ENCODE measurements at regions not wholly inside any gene's neighbourhood (a gene's known extent, or its start where the extent isn't known, plus 50 kb on each side); places are given as distances from the start of the nearest gene placed in this dataset.

DNA sequence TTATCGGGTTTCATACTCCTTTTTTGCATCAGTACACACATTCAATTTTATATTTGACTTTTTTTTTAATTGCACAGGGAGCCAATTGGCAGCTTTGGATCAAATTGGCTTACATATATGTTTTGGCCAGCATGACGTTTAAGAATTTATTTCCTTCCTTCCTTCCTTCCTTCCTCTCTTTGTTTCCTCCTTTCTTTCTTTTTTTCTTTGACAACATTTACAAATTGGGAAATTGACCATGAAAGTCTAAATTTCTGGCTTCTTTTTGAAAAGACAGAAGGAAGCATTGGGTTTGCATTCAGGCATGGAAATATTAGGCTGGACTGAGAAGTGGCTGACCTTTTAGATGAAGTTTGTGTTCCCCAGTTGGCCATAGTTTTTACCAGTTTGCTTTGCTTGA, 103.4 kb upstream of the IGSF10 start:
- peaks cover 17% of the 10 kb centered on the region for H3K4me1 Mint-ChIP-seq (ENCODE audit: unreplicated experiment)
- no peaks in the 10 kb centered on the region for H3K9me3 Mint-ChIP-seq (ENCODE audit: unreplicated experiment)
- TF ChIP-seq CTCF (IDR thresholded peaks at IDR 0.05; ENCODE audit: unreplicated experiment), result no peak
- H3K27me3 Mint-ChIP-seq (ENCODE audit: unreplicated experiment), result no peaks in the 10 kb centered on the region
- H3K4me3 Mint-ChIP-seq (ENCODE audit: unreplicated experiment), result no peak overlapping the region
- no peak overlapping the region for H3K27ac Mint-ChIP-seq (ENCODE audit: unreplicated experiment)
- DNase-seq (ENCODE audit: low spot score), result no peak
- H3K36me3 Mint-ChIP-seq (ENCODE audit: low read depth, unreplicated experiment), result no peaks in the 10 kb centered on the region

DNA sequence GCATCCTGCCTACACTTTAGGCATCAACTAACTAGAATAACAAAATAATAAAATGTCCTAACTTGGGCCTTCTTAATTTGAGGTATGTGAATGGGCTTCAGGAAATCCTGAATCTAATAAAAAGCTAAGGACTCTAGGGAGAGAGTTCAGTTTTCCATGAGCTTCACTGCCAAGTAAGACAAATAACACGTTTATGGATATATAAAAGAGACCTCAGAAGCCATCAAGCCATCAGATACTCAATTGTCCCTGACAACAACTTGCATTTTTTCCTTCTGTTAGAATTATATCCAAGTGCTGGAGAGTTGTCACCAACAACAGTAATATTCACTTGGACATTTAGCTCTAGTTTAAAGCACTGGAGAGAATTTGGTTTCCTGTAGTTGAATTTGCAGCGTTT, 102.4 kb upstream of the IGSF10 start:
- Mint-ChIP-seq H3K27me3 (ENCODE audit: unreplicated experiment) (no peaks in the 10 kb centered on the region), H3K4me1 (ENCODE audit: unreplicated experiment) (peaks cover 17% of the 10 kb centered on the region), H3K36me3 (ENCODE audit: low read depth, unreplicated experiment) (no peaks in the 10 kb centered on the region), H3K27ac (ENCODE audit: unreplicated experiment) (no peak overlapping the region), H3K9me3 (ENCODE audit: unreplicated experiment) (no peaks in the 10 kb centered on the region), H3K4me3 (ENCODE audit: unreplicated experiment) (no peak overlapping the region)
- no peak for DNase-seq (ENCODE audit: low spot score)
- no peak for TF ChIP-seq CTCF (IDR thresholded peaks at IDR 0.05; ENCODE audit: unreplicated experiment)

DNA sequence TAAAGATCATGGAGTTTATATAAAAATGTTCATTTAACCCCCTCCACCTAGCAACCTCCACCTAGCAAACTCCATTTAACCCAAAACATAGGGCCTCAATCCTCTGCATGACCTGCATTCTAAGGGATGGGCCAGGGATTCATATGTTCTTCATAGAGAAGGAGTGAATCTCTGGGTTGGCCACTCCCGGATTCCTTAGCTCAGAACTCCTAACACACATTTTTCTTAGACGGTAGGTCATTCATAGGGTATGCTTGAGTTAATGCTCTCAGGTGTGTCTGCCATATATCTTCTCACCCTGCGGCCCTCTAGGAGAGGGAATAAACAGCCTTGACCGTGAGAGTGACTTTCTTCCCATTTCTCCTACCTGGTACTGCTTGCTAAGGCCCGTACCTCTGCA, 102.0 kb upstream of the IGSF10 start:
- Mint-ChIP-seq H3K27ac (ENCODE audit: unreplicated experiment) (no peak overlapping the region), H3K27me3 (ENCODE audit: unreplicated experiment) (no peaks in the 10 kb centered on the region), H3K4me3 (ENCODE audit: unreplicated experiment) (no peak overlapping the region), H3K9me3 (ENCODE audit: unreplicated experiment) (no peaks in the 10 kb centered on the region), H3K4me1 (ENCODE audit: unreplicated experiment) (peaks cover 16% of the 10 kb centered on the region), H3K36me3 (ENCODE audit: low read depth, unreplicated experiment) (no peaks in the 10 kb centered on the region)
- no peak for TF ChIP-seq CTCF (IDR thresholded peaks at IDR 0.05; ENCODE audit: unreplicated experiment)
- no peak for DNase-seq (ENCODE audit: low spot score)

DNA sequence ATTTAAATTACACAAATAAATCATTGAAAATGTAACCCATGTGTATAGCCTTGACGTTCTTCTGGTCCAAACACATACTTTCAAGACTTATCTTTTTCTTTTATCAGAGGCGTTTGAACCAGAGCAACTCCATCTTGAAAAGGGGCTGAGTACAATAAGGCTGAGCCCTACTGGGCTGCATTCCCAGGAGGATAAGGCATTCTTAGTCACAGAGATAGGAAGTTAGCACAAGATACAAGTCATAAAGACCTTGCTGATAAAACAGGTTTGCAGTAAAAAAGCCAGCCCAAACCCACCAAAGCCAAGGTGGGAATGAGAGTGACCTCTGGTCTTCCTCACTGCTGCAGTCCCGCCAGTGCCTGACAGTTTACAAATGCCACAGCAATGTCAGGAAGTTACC, 101.0 kb upstream of the IGSF10 start:
- DNase-seq (ENCODE audit: low spot score), result no peak
- Mint-ChIP-seq H3K4me3 (ENCODE audit: unreplicated experiment) (no peak overlapping the region), H3K4me1 (ENCODE audit: unreplicated experiment) (peaks cover 14% of the 10 kb centered on the region), H3K36me3 (ENCODE audit: low read depth, unreplicated experiment) (no peaks in the 10 kb centered on the region), H3K27ac (ENCODE audit: unreplicated experiment) (no peak overlapping the region), H3K9me3 (ENCODE audit: unreplicated experiment) (no peaks in the 10 kb centered on the region), H3K27me3 (ENCODE audit: unreplicated experiment) (no peaks in the 10 kb centered on the region)
- no peak for TF ChIP-seq CTCF (IDR thresholded peaks at IDR 0.05; ENCODE audit: unreplicated experiment)

GRCh38 chr3:151560738-151561137, 99.9 kb upstream of the IGSF10 start:
- Mint-ChIP-seq H3K36me3 (ENCODE audit: low read depth, unreplicated experiment) (no peaks in the 10 kb centered on the region), H3K27ac (ENCODE audit: unreplicated experiment) (no peak overlapping the region), H3K4me3 (ENCODE audit: unreplicated experiment) (no peak overlapping the region), H3K4me1 (ENCODE audit: unreplicated experiment) (peaks cover 13% of the 10 kb centered on the region), H3K9me3 (ENCODE audit: unreplicated experiment) (no peaks in the 10 kb centered on the region), H3K27me3 (ENCODE audit: unreplicated experiment) (no peaks in the 10 kb centered on the region)
- TF ChIP-seq CTCF (IDR thresholded peaks at IDR 0.05; ENCODE audit: unreplicated experiment), result no peak
- DNase-seq (ENCODE audit: low spot score), result no peak

All from endothelial cell (in vitro differentiated cells).